Lower leg skin (tissue), 4 donors: ENCODE measurements at regions not wholly inside any gene's neighbourhood (a gene's known extent, or its start where the extent isn't known, plus 50 kb on each side); places are given as distances from the start of the nearest gene placed in this dataset.

Source experiments
- DNase-seq, 2 donors: peaks; one replicate each; pipeline ENCODE4 v3.0.0-alpha.2; 2019; ENCODE audit warnings: low spot score in 2 of 2
- H3K4me3 ChIP-seq: fragments of 200-600 bp; sonication (generic); 2 replicates; pipeline ENCODE4 v1.5.1; 2017; ENCODE audit warnings: mild to moderate bottlenecking, low read depth; ENCODE audit not compliant: poor library complexity, severe bottlenecking
- POLR2A ChIP-seq, 2 donors: fragments of 450-650 bp; IDR thresholded peaks; one replicate each; pipeline ENCODE4 v1.6.1; 2016 to 2017; ENCODE audit warnings: antibody characterized with exemption in 2 of 2, mild to moderate bottlenecking in 1 of 2, moderate library complexity in 1 of 2
- WGBS, 2 donors: methylation state at CpG; one replicate each; pipeline ENCODE4 v1.1.5; 2018; 5-methylcytosine and 5-hydroxymethylcytosine counted together
- intact Hi-C: fragments of 100-400 bp; cut with DNase I; formaldehyde crosslinking; loops from one replicate; pipeline ENCODE4 v1.15.0; 2023; ENCODE audit warnings: low total_unique reads
- TF ChIP-seq, protein P1 (sequence below), 3 donors: fragments of 450-650 bp; IDR thresholded peaks; one replicate each; pipeline ENCODE4 v1.5.1; 2016; ENCODE audit warnings: antibody characterized with exemption in 3 of 3, mild to moderate bottlenecking in 3 of 3, moderate library complexity in 2 of 3

GRCh38 chr3:182575941-182576340 is 217.4 kb upstream of the ATP11B start:
- WGBS, 2 donors: 43 to 48% methylated on average over 2 of the region's 2 CpGs
- TF ChIP-seq, protein P1, sequence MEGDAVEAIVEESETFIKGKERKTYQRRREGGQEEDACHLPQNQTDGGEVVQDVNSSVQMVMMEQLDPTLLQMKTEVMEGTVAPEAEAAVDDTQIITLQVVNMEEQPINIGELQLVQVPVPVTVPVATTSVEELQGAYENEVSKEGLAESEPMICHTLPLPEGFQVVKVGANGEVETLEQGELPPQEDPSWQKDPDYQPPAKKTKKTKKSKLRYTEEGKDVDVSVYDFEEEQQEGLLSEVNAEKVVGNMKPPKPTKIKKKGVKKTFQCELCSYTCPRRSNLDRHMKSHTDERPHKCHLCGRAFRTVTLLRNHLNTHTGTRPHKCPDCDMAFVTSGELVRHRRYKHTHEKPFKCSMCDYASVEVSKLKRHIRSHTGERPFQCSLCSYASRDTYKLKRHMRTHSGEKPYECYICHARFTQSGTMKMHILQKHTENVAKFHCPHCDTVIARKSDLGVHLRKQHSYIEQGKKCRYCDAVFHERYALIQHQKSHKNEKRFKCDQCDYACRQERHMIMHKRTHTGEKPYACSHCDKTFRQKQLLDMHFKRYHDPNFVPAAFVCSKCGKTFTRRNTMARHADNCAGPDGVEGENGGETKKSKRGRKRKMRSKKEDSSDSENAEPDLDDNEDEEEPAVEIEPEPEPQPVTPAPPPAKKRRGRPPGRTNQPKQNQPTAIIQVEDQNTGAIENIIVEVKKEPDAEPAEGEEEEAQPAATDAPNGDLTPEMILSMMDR (IDR thresholded peaks at IDR 0.05): no peak
- TF ChIP-seq POLR2A (IDR thresholded peaks at IDR 0.05): no peak
- intact Hi-C loops: no loop called here
- no peak overlapping the region for H3K4me3 ChIP-seq
- DNase-seq: no peak

DNA sequence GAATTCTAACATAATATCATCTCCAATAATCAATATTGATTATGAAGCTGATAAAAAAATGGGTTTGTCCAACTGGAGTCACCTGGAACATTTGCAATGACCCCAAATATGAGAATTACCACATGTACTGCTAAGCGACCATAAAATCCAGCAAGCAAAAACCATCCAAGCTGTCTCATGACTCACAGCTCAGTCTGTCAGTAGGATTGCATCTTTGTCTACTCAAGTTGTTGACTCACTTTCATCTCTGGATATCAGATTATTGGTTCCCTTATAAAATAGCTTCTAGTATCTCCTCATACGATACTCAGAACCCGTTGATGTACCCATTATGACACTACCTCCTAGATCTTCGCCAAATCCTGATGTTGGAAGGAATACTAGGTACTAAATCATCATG is 209.8 kb upstream of the ATP11B start:
- H3K4me3 ChIP-seq: no peak overlapping the region
- TF ChIP-seq, protein P1 (IDR thresholded peaks at IDR 0.05): no peak
- no peak for TF ChIP-seq POLR2A (IDR thresholded peaks at IDR 0.05)
- 78 to 80% methylated on average over 4 of the region's 4 CpGs for WGBS, 2 donors
- intact Hi-C loops: no loop called here
- no peak for DNase-seq

DNA sequence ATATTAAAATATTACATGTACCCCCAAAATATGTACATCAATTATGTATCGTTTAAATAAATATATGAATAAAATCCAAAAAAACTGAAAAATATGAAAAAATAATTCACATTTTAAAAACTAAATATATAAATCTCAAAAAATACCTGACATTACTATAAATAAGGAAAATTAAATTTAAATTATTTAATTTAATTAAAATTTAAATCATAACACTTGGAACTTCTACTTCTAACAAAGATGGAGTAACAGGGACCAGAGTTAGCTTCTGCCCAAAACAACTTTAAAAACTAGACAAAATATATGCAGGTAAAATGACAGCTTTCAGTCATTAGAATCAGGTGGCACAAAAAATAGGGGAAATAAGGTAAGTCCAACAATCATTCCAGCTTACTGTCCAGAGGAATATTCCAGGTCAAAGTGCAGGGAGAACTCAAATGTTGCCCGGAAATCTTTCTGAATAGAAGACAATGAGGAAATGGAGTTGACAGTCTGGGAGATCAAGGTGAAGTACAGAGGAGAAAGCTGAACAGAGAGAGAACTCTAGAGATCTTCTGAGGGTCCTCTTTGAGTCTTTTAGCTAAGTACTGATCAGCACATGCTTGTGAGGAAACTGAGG is 207.7 kb upstream of the ATP11B start:
- no peak overlapping the region for H3K4me3 ChIP-seq
- no peak for TF ChIP-seq POLR2A (IDR thresholded peaks at IDR 0.05)
- TF ChIP-seq, protein P1 (IDR thresholded peaks at IDR 0.05): no peak
- 91 to 92% methylated on average over 2 of the region's 2 CpGs for WGBS, 2 donors
- intact Hi-C loops: no loop called here
- DNase-seq: no peak

- H3K4me3 ChIP-seq: no peak overlapping the region
These were observed 200.6 kb upstream of the ATP11B start for GRCh38 chr3:182592747-182593146.

GRCh38 chr3:182596676-182597410 is 196.5 kb upstream of the ATP11B start:
- no peak overlapping the region for H3K4me3 ChIP-seq
- WGBS, 2 donors: 84 to 85% methylated on average over 17 of the region's 17 CpGs
- intact Hi-C loops: no loop called here
- DNase-seq: no peak
- TF ChIP-seq, protein P1 (IDR thresholded peaks at IDR 0.05): no peak
- no peak for TF ChIP-seq POLR2A (IDR thresholded peaks at IDR 0.05)

More at GRCh38 chr3:182592747-182593146, 200.6 kb upstream of the ATP11B start:
- DNase-seq: no peak
- TF ChIP-seq, protein P1 (IDR thresholded peaks at IDR 0.05): no peak
- no peak for TF ChIP-seq POLR2A (IDR thresholded peaks at IDR 0.05)
- WGBS, 2 donors: 80 to 87% methylated on average over 3 of the region's 3 CpGs
- intact Hi-C loops: no loop called here
